Nephron progenitor cell (in vitro differentiated cells): ENCODE measurements at regions not wholly inside any gene's neighbourhood (a gene's known extent, or its start where the extent isn't known, plus 50 kb on each side); places are given as distances from the start of the nearest gene placed in this dataset.
A peak's percentile ranks its signal among the peaks of the same experiment; 100 is the strongest.

Source experiments
- DNase-seq: peaks from one replicate; pipeline ENCODE4 v3.0.0; 2021
- H3K27ac Mint-ChIP-seq: 2 replicates; pipeline ENCODE4 v1.8.0; 2021; ENCODE audit warnings: mild to moderate bottlenecking, moderate library complexity, mixed read lengths
- H3K27me3 Mint-ChIP-seq: 2 replicates; pipeline ENCODE4 v1.8.0; 2021; ENCODE audit warnings: mild to moderate bottlenecking, low read depth, mixed read lengths; ENCODE audit not compliant: poor library complexity
- H3K36me3 Mint-ChIP-seq: 2 replicates; pipeline ENCODE4 v1.8.0; 2021; ENCODE audit warnings: low read depth, mixed read lengths
- H3K4me1 Mint-ChIP-seq: 2 replicates; pipeline ENCODE4 v1.8.0; 2021; ENCODE audit warnings: mixed read lengths
- H3K4me3 Mint-ChIP-seq: 2 replicates; pipeline ENCODE4 v1.8.0; 2021; ENCODE audit warnings: mild to moderate bottlenecking, moderate library complexity, mixed read lengths
- H3K9me3 Mint-ChIP-seq: 2 replicates; pipeline ENCODE4 v1.8.0; 2021; ENCODE audit warnings: mild to moderate bottlenecking, moderate library complexity, mixed read lengths
- CTCF ChIP-seq: fragments of 200-600 bp; sonication (generic); IDR thresholded peaks from 2 replicates; pipeline ENCODE4 v1.5.0; 2021; ENCODE audit warnings: antibody characterized with exemption

GRCh38 chr12:87509237-87509820 lies 519.9 kb downstream of the C12orf50 start:
- Mint-ChIP-seq H3K4me3 (no peak overlapping the region), H3K36me3 (no peaks in the 10 kb centered on the region), H3K4me1 (no peaks in the 10 kb centered on the region), H3K27me3 (no peaks in the 10 kb centered on the region), H3K27ac (peak overlapping the region; percentile 50), H3K9me3 (peaks cover 5% of the 10 kb centered on the region)
- no peak for TF ChIP-seq CTCF
- DNase-seq, result no peak

GRCh38 chr12:87491598-87491997 lies 537.6 kb downstream of the C12orf50 start:
- Mint-ChIP-seq H3K4me1 (no peaks in the 10 kb centered on the region), H3K27ac (no peak overlapping the region), H3K4me3 (no peak overlapping the region), H3K9me3 (peaks cover 5% of the 10 kb centered on the region), H3K27me3 (no peaks in the 10 kb centered on the region), H3K36me3 (no peaks in the 10 kb centered on the region)
- no peak for DNase-seq
- no peak for TF ChIP-seq CTCF

GRCh38 chr12:87491089-87491488 lies 538.1 kb downstream of the C12orf50 start:
- Mint-ChIP-seq H3K4me3 (no peak overlapping the region), H3K4me1 (no peaks in the 10 kb centered on the region), H3K9me3 (peaks cover 5% of the 10 kb centered on the region), H3K27me3 (no peaks in the 10 kb centered on the region), H3K36me3 (no peaks in the 10 kb centered on the region), H3K27ac (no peak overlapping the region)
- no peak for TF ChIP-seq CTCF
- no peak for DNase-seq

DNA sequence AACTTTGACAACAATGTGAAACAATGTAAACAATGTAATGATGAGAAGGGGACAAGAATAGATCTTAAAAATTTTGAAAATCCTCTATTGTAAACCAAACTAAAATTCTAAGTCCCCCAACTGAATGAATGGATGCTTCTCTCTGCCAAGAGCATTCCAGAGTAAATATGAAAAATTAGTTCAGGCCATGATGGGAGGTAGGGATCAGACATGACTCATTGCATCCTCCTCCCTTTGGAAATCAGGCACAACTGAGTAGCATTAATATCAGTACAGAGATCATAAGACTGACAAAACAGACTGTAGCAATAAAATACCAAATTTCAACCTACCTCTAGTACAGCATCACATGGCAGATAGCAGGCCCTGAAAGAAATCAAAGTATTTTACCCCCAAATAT lies 559.9 kb downstream of the C12orf50 start:
- Mint-ChIP-seq H3K27me3 (no peaks in the 10 kb centered on the region), H3K4me3 (no peak overlapping the region), H3K36me3 (no peaks in the 10 kb centered on the region), H3K4me1 (no peaks in the 10 kb centered on the region), H3K27ac (no peak overlapping the region), H3K9me3 (peaks cover 3% of the 10 kb centered on the region)
- no peak for TF ChIP-seq CTCF
- DNase-seq, result no peak

DNA sequence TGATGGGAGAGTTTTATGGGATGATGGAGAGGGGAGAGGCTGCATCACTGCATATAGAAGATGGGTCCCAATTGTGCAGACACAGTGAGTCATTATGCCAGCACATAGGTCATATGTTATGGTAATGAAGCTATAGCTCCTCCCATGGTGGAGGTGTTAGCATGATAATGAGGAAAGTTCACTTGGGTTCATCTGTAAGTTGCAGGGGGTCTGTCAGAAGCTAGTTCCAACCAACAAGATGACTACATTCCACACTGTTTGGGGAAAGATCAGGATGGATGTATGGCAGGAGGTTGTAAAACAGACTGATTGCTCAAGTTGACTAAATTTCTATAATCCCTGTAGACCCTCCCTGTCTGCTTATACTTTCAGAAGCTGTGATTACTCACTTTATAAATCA lies 561.3 kb downstream of the C12orf50 start:
- Mint-ChIP-seq H3K27me3 (no peaks in the 10 kb centered on the region), H3K4me3 (no peak overlapping the region), H3K4me1 (no peaks in the 10 kb centered on the region), H3K27ac (no peak overlapping the region), H3K36me3 (no peaks in the 10 kb centered on the region), H3K9me3 (no peaks in the 10 kb centered on the region)
- TF ChIP-seq CTCF, result no peak
- DNase-seq, result no peak

DNA sequence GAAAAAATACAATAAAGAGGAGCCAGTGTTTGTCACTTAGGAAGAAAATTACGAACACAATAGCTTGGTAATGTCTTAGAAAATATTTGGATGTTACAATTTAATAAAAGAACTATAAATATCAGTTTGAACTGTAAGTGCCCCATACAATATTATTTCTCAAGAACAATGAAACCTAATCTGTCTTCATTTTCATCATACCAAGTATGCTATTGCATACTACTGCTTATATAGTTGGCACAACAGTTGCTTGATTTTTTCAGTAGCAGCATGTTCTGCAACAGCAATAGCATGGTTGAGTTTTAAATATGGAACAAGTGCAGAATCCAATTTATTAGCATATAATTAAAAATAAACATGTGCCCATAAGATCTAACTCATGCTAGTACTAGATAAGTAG lies 564.6 kb downstream of the C12orf50 start:
- Mint-ChIP-seq H3K9me3 (no peaks in the 10 kb centered on the region), H3K27me3 (no peaks in the 10 kb centered on the region), H3K36me3 (no peaks in the 10 kb centered on the region), H3K4me1 (no peaks in the 10 kb centered on the region), H3K27ac (no peak overlapping the region), H3K4me3 (no peak overlapping the region)
- DNase-seq, result no peak
- TF ChIP-seq CTCF, result no peak
